GM18511 (cell line): ENCODE measurements at regions not wholly inside any gene's neighbourhood (a gene's known extent, or its start where the extent isn't known, plus 50 kb on each side); places are given as distances from the start of the nearest gene placed in this dataset.

ENCODE experiments used
- ATAC-seq: cut with Tn5 transposase; IDR thresholded peaks from one replicate; pipeline ENCODE4 v1.9.1; 2021; ENCODE audit warnings: mild to moderate bottlenecking, moderate library complexity; ENCODE audit not compliant: unreplicated experiment

DNA sequence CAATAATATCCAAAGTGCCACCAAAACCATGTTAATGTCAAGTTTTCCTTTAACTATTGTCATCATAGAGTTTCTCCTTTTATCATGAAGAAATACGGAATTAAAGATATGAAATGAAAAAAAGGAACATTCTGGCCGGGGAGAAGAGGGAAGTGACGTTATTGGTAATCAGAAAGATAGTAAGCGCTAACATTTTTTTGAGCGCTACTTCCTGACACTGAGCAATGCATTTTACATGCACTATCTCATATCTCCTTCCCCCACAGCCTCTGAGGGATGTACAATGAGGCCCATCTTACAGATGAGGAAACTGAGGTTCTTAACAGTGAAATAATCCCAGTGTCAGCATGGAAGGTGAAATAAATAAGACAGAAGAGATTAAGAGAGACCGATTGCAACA lies 410.9 kb downstream of the SOX9 start:
- ATAC-seq = no peak

DNA sequence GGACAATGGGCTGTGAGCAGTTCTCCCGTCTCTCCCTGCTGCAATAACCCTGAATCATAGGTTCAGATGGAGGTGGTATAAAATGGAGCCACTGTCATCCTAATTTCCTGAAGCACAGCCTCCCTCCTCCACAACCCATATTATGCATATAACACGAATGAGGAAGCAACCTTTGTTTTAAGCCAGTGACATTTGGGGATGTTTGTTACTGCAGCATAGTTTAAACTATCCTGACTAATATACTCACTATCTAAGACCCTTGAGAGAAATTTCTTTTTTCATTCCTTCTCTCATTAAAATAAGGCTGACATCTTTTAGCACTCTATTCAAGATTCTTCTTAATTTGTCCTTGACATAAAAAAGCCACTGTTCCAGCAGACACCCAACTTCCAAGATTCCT lies 413.4 kb downstream of the SOX9 start:
- ATAC-seq = no peak

DNA sequence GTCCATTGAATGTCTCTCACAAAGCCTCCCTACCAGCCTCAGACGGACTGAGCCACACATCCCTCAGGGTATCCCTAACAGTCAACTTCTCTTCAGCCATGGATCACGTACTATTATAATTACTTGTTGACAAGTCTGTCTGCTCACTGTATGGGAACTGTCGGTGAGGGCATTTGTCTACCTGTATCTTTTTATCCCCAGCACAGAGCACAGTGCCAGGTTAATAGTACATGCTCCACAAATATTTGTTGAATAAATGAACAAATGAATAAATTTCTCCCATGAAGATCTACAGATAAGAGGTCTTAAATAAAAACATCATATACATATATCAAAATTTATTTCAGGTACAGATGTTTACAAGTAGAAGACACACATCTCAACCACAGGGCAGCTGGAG lies 414.0 kb downstream of the SOX9 start:
- ATAC-seq = no peak

DNA sequence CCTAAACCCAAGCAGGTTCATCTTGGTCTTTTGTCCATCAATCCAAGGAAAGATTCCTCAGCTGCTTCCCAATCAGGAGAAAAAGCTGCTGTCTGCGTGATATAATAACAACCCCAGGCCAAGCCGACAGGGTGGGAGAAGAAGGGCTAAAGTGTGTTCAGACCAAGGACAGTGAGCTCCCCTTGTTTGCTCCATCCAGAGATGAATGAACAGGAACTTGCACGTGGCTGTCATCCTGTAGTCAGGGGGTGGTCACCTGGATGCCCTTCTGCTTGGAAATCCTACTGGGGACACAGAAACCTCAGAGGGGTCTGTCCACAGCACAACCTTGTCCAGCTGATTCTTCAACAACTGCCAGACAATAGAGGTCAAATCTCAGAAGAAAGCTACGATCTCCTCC lies 414.5 kb downstream of the SOX9 start:
- no peak for ATAC-seq

DNA sequence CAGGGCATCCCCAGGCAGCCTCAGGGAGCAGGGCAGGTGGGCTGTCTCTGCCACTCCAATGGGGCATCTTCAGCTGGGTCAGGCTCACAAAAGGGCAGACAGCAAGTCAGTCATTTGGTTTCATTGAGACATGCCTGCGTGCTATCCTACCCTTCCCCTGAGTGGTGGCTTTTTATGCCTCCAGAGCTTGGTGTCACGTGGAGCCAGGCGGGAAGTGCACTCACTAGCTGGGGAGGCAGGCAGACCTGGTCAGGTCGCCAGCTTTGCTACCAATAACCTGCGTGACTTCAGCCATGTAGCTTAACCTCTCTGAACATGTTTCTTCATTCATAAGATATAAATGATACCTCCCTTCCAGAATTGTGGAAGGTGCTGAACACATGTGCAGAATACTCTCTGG lies 415.0 kb downstream of the SOX9 start:
- ATAC-seq = no peak

DNA sequence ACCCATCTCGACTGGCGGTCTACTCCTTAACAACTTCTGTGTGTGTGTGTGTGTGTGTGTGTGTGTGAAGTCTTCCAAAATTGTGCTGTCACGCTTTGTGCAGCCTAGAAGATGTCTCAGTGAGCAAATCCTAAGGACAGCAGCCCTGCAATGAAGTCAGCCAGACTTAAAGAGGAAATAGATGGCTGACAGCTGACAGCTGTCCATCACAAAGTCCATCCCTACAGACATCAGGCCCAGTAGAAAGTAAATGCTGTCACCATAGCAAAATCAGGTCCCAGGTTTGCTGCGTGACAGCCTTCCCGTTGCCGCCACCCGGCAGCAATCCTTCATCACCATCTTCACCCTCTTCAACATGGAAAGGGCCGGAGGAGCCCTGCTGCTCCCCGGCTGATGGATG lies 416.0 kb downstream of the SOX9 start:
- no peak for ATAC-seq

DNA sequence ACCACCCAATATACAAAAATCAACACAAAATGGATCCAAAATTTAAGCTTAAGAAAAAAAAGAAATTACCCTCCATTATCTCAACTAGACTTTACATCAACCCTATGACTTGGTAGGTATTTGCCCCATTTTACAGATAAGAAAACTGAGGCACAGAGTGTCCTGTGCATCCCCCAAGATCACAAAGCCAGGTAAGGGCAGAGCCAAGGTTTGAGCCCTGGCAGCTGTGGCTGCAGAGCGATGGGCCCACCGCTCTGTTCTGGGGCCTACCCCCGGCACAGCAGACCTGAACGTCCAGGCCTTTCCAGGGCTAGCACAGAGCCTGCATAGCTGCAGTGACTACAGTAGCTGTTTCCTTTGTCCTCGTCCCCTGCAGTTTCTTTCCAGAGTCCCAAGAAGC lies 417.6 kb downstream of the SOX9 start:
- ATAC-seq = no peak

DNA sequence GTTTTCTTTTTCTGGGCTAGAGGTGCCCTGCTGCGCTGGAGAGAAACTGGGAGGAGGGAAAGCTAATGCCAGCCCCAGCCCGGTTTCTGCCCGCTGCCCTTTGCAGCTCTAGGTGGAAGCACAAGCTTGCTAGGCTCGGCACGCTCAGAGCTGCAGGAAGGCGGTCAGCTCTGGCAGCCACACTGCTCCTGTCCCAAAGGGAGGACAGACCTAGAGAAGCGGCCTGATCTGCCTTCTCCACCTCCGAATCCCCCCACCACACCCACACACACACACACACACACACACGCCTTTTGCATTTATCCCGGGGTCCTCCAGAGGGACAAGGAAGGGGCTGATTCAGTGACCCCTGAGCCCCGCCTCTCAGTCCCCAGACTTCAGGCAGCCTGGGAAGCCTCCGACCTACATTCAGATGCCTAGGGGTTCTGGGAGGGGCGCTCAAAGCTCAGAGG lies 418.1 kb downstream of the SOX9 start:
- ATAC-seq = no peak

DNA sequence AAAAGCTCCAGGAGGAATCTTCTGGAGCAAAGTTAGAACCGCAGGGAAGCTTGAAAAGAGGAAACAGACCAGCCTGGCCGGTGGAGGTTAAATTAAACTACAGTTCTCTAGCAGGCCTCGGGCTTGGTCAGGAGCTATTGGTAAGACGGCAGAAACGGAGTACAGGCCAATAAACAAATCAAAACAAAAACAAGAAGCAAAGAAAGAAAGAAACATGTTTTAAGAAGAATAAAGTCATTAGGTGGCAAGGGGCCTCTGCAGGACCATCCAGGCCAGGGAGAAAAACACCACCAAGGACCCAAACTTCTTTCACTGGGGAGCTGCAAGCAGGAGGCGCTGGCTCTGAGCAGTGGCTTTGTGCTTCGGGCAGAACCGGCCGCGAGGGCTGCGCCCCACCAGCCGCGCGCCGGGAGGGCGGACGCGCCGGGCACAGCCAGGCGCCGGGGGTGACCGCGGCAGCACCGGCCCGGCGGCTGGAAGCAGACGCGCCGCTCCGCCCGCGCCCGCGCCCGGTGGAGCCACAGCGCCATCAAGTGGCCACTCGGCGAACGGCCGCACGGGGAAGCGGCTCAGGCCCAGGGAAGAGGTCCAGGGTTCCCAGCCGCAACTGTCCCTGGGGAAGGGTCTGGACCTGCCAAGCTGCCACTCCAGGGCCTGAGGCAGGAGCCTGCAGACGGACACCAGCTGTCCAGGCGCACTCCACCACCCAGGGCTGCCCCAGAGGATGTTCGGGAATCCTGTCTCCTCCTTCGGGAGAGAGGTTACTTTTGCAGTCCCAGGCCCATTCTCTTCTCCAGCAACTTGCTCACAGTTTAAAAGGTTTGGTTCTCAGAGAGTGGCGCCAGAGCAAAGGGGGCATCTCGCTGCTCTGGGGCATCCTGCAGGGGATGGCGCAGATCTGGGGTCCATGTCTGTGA lies 419.4 kb downstream of the SOX9 start:
- peak; percentile 95 for ATAC-seq

DNA sequence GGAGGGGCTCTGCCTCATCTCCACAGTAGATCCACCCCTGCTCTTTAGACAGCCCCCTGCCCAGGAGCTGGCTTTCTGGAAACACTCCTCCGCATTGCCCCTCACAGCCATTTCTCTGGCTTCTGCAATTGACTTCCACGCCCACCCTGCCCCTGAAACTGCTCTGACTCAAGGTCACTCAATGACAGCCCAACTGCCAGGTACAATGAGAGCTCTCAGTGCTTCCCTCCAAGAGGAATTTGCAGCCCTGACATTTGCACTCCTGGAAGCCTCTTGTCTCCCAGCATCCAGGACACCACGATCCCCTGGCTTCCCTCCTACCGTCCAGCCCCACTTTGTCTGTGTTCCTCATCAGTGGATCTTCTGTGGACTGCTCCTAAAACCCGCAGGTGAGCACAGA lies 421.5 kb downstream of the SOX9 start:
- ATAC-seq = no peak

DNA sequence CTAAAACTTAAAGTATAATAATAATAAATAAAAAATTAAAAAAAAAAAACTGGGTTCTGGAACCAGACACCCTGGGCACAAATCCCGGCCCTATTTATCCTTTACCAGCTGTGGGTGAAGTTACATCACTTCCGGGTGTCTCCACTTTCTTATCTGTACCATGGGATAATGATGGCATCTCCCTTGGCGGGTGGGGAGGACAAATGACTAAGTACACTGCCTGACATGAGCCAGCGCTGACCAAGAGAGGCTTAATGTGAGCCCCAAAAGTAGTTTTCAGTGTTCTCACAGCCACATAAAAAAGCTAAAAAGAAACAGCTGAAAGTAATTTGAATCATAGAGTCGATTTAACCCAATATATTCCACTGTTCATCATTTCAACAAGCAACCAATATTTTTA lies 424.9 kb downstream of the SOX9 start:
- no peak for ATAC-seq

DNA sequence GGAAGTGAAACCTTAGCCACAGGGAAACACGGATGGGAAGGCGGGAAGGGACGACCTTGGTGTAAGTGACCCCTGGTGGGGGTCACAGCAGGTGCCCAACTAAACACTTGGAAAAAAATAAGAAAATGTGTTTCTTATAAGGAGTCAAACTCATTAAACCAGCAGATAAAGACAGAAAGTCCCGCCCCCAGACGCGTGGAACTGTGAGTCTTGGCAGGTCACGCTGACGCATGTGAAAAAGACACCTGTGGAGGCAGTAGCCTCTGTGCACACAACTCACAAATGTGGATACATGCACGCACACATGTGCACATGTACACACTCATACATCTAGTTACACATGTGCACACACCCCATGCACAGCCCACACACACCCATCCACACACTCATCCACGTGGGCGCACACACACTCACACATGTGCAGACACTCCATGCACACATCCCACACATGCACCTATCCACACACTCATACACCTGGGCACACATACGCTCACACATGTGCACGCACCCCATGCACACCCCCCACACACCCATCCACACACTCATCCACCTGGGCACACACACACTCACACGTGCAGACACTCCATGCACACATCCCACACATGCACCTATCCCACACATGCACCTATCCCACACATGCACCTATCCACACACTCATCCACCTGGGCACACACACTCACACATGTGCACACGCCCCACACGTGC lies 432.4 kb downstream of the SOX9 start:
- no peak for ATAC-seq

DNA sequence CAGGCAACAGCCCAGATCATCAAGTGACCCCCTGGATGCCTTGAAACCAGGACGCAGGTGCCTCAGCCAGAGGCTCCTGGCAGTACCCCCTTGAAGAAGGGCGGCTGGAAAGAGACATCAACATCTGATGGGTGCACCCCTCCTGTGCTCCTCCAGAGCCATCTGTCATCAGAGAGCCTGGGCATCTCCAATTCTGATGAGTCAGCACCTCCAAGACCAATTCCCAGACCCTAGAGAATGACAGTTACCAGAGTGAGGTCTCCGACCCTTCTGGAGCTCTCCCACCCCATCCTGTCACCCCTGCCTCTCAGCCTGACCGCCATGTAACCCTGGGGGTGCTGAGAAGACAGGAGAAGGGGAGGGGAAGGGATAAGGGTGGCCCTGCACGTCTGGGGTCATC lies 433.7 kb downstream of the SOX9 start:
- ATAC-seq = no peak

DNA sequence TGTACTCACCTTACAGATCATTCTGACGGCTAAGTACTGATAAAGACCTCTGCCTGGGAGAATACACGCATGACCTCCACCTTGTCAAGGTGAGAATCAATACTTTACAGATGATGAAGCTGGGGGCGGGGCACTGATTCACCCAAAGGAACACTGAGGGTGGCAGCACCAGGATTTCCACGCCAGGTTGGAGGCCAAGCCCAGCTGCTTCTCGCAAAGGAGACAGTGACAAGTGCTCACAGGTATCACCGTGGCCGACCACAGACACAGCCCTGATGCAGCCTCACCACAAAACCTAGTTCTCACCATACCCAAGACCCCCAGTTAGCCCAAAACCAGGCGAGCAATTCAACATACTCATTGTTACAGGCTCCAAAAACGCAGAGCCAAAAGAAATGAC lies 434.2 kb downstream of the SOX9 start:
- ATAC-seq = no peak

DNA sequence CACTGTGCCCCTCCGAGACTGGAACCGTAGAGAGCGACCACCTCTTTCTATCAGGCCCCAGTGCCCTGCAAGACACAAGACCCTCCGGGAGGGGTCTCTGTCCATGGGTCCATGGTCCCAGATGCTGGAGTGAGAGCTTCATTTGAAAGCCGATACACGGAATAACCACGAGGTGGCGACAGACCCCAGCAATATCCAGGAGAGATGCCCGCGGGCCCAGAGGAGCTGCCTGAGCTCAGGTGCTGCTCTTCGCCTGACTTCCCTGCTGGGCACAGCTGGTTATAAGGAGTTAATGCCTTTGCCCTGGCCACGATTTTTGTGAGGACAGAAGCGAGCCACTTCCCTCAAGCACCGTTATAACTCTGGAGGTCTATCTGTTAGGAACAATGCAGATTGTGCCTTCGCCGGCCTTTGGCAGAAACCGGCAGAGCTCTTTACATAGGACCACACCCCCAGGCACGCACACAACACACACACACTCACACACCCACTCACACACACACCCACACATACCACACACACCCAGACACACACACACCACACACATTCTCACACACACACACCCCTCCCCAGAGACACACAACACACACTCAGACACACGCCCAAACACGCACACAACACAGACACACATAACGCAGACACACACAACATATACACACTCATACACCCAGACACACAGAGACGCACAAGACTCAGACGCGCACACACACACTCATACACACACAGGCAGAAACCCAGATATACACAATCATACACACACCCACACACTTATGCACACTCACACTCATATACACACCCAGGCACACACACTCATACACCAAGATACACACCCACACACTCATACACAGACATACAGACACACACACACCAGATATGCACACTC lies 436.4 kb downstream of the SOX9 start:
- ATAC-seq = peak; percentile 67

DNA sequence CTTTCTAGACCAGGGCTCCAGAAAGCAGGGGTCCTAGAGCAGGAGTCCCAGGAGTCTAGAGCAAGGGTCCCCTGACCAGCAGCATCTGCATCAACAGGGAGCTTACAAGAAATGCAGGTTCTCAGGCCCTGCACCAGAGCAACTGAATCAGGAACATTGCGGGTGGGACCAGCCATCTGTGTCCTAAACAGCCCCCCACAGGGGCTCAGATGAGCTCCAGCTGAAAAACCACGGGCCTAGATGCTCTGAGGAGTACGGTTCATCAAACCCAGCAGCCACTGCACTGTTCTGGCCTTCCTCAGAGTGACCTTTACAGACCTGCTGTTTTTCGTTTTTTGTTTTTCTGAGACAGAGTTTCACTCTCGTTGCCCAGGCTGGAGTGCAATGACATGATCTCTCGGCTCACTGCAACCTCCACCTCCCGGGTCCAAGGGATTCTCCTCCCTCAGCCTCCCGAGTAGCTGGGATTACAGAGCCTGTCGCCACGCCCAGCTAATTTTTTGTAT lies 438.2 kb downstream of the SOX9 start:
- no peak for ATAC-seq

DNA sequence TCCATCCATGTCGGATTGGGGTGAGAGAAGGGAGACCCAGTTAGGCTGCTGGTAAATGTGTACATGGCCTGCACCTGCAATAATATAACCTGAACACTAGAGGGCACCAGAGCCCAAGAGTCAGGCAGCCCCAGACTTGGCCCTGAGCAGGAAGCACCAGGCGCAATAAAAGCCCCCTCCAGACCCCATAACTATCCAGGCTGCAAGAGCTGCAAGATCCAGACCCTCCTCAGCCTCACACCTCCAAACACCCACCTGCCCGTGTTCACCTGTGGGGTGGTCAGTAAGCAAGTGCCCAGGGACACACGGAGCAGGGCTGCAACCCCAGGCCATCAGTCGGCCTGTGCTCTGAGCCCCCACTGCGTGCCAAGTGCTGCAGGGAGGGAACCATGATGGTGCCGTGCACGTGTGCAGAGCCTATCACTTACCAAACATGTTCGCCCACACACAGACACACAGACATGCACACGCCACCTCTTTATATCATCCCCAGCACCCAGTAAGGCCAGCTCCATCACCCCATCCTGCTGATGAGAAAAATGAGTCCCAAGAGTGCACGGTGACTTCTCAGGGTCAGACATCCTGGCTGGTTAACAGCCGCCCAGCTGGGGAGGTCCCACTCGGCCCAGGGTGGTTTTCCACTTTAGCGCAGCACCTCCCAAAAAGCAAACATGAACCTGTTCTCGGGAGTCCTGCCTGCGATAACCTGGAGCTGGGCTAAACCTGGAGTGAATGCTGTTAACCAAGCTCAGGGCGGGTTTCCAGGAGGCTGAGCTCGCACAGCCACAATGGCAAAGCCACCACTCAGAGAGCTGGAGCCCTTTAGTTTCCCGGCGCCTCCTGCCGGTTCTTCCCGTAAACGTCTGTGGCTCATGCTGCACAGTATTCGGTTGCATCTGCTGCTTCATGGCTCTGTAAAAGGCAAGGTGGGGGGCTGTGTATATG lies 439.8 kb downstream of the SOX9 start:
- ATAC-seq = peak; percentile 78

DNA sequence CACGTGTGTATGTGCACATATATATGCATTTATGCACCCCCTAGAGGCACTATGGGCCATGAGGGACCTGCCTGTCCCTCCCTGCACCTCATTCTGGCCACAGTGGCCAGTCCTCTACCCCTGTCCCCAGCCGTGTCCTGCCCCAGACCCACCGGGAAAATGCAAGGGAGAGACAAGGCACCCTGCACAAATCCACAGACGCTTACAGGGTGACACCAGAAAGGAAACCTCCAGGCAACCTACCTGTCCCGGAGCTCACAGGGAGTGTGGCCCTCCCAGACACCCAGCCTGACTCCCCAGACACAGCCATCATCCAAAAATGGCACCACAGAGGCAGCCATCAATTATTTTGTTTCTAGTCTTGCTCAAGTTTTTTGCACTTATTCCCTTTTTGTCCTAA lies 440.4 kb downstream of the SOX9 start:
- ATAC-seq = no peak

DNA sequence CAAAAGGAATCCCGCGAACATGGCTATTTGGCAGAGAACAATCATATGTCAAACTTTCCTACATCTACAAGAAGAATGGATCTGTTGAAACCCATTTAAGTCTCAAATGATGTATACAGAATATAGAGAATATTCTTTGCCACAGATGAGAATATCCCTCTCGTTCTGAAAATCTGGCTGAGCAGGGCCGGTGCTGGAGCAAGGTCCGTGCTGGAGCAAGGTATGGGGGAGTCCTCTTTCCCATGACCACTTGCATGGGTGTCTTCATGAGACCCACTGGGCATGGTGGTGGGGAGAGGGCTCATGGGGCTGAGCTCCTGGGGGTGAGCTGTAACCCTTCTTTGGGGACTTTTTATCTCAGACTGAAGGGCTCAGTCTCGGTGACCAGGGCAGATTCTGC lies 440.9 kb downstream of the SOX9 start:
- ATAC-seq = no peak

DNA sequence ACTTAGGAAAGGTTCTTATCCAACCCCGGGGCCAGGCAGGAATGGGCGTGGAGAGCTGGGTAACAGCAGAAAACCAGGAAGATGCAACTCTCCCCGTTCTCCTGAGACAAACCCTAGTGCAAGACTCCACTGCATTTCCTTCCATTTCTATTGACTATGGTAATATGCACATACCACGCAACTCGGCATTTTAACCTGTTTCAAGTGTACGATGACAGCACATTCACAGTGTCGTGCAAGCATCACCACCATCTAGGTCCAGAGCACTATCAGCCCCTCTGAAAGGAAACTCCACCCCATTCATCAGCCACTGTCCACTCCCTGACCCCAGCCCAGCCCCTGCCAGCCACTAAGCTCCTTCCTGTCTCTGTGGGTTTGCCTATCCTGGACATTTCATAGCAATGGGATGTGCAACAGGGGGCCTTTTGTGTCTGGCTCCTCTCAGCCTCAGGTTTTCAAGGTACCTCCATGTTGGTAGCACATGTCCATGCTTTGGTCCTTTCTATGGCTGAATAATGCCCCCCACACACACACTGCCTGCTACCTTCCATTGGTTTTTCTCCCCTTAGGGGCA lies 441.9 kb downstream of the SOX9 start:
- no peak for ATAC-seq
